Left lobe of liver (tissue), 2 donors: ENCODE measurements at regions not wholly inside any gene's neighbourhood (a gene's known extent, or its start where the extent isn't known, plus 50 kb on each side); places are given as distances from the start of the nearest gene placed in this dataset.

Experiments
- ATAC-seq: fragments of 200-7000 bp; cut with Tn5 transposase; one replicate; pipeline ENCODE4 v1.9.1; 2020; ENCODE audit warnings: mild to moderate bottlenecking, moderate library complexity
- DNase-seq: peaks from one replicate; pipeline ENCODE4 v3.0.0-alpha.2; 2020; ENCODE audit warnings: low spot score
- donor health status: DM: no; HTN: no; CAD: no; lungs with moderate emphysema.
- donor health status: DM: no; HTN: yes; CAD: no.

- DNase-seq (no peak), ATAC-seq (no peak)
Observed at GRCh38 chr10:57222129-57222528, 861.1 kb upstream of the ZWINT start.

- DNase-seq (no peak), ATAC-seq (no peak)
Observed at GRCh38 chr10:57221674-57222073, 860.6 kb upstream of the ZWINT start.

GRCh38 chr10:57218382-57218781, 857.3 kb upstream of the ZWINT start:
- no peak for ATAC-seq
- DNase-seq = no peak

GRCh38 chr10:57202356-57202755, 841.3 kb upstream of the ZWINT start:
- DNase-seq = no peak
- no peak for ATAC-seq

GRCh38 chr10:57188846-57189245, 827.8 kb upstream of the ZWINT start:
- ATAC-seq (no peak), DNase-seq (no peak)

GRCh38 chr10:57186201-57186600, 825.1 kb upstream of the ZWINT start:
- no peak for DNase-seq
- no peak for ATAC-seq

GRCh38 chr10:57169597-57169996, 808.5 kb upstream of the ZWINT start:
- DNase-seq (no peak), ATAC-seq (no peak)

GRCh38 chr10:57168611-57169240, 807.7 kb upstream of the ZWINT start:
- ATAC-seq (no peak), DNase-seq (no peak)

- ATAC-seq (no peak), DNase-seq (no peak)
Observed at GRCh38 chr10:57165671-57166070, 804.6 kb upstream of the ZWINT start.

- no peak for DNase-seq
- ATAC-seq = no peak
Observed at GRCh38 chr10:57162231-57162630, 801.2 kb upstream of the ZWINT start.

- DNase-seq (no peak), ATAC-seq (no peak)
Observed at GRCh38 chr10:57161157-57161556, 800.1 kb upstream of the ZWINT start.

GRCh38 chr10:57145548-57145947, 784.5 kb upstream of the ZWINT start:
- ATAC-seq = no peak
- no peak for DNase-seq

GRCh38 chr10:57142925-57143576, 782.0 kb upstream of the ZWINT start:
- DNase-seq (no peak), ATAC-seq (no peak)

- ATAC-seq = no peak
- no peak for DNase-seq
Observed at GRCh38 chr10:57141708-57142107, 780.6 kb upstream of the ZWINT start.

GRCh38 chr10:57119684-57120083, 758.6 kb upstream of the ZWINT start:
- ATAC-seq (no peak), DNase-seq (no peak)

GRCh38 chr10:57113545-57113944, 752.5 kb upstream of the ZWINT start:
- no peak for DNase-seq
- ATAC-seq = no peak

GRCh38 chr10:57102236-57102635, 741.2 kb upstream of the ZWINT start:
- no peak for DNase-seq
- no peak for ATAC-seq

GRCh38 chr10:57098146-57098545, 737.1 kb upstream of the ZWINT start:
- ATAC-seq (no peak), DNase-seq (no peak)

GRCh38 chr10:57096044-57096443, 735.0 kb upstream of the ZWINT start:
- DNase-seq = no peak
- no peak for ATAC-seq

GRCh38 chr10:57094965-57095364, 733.9 kb upstream of the ZWINT start:
- DNase-seq (no peak), ATAC-seq (no peak)

- ATAC-seq = no peak
- DNase-seq = no peak
Observed at GRCh38 chr10:57094083-57094482, 733.0 kb upstream of the ZWINT start.

GRCh38 chr10:57053530-57053929, 692.5 kb upstream of the ZWINT start:
- DNase-seq = no peak

GRCh38 chr10:57049096-57049495, 688.0 kb upstream of the ZWINT start:
- DNase-seq (no peak), ATAC-seq (no peak)

More at GRCh38 chr10:57053530-57053929, 692.5 kb upstream of the ZWINT start:
- ATAC-seq = no peak
